Tibial artery (tissue), 4 donors: ENCODE measurements at regions not wholly inside any gene's neighbourhood (a gene's known extent, or its start where the extent isn't known, plus 50 kb on each side); places are given as distances from the start of the nearest gene placed in this dataset.
A peak's percentile ranks its signal among the peaks of the same experiment; 100 is the strongest.
"Not testable (repeated sequence)": the region's sequence is repeated elsewhere in the genome, so short reads cannot be mapped to it uniquely, and the experiment has no call there.

Experiments
- DNase-seq, 2 donors: peaks; one replicate each; pipeline ENCODE4 v3.0.0-alpha.2; 2019
- H3K27ac ChIP-seq, 2 donors: fragments of 200-600 bp; sonication (generic) in 1 of 2; 1 replicate in 1 of 2; 2 replicates in 1 of 2; pipeline ENCODE4 v1.5.1; 2018 to 2019; ENCODE audit warnings: mild to moderate bottlenecking in 1 of 2
- H3K27me3 ChIP-seq, 2 donors: fragments of 200-600 bp; sonication (generic) in 1 of 2; one replicate each; pipeline versions ENCODE4 v1.5.1 to v1.6.0; 2016 to 2019
- H3K36me3 ChIP-seq, 3 donors: fragments of 200-600 bp; sonication (generic) in 2 of 3; one replicate each; pipeline ENCODE4 v1.5.1; 2016 to 2019; ENCODE audit warnings: mild to moderate bottlenecking in 2 of 3
- H3K4me1 ChIP-seq, 4 donors: fragments of 200-600 bp; sonication (generic) in 2 of 4; 1 replicate in 3 of 4; 2 replicates in 1 of 4; pipeline ENCODE4 v1.5.1; 2016 to 2019
- H3K4me3 ChIP-seq, 2 donors: fragments of 200-600 bp; sonication (generic) in 1 of 2; 1 replicate in 1 of 2; 2 replicates in 1 of 2; pipeline ENCODE4 v1.5.1; 2018 to 2019; ENCODE audit warnings: mild to moderate bottlenecking in 2 of 2
- H3K9me3 ChIP-seq, 3 donors: fragments of 200-600 bp; sonication (generic) in 1 of 3; one replicate each; pipeline ENCODE4 v1.5.1; 2016 to 2019
- intact Hi-C: fragments of 100-400 bp; cut with DNase I; formaldehyde crosslinking; loops from one replicate; pipeline ENCODE4 v1.15.0; 2023; ENCODE audit warnings: low total_unique reads
- TF ChIP-seq, protein P1 (sequence below), 2 experiments: fragments of 200-600 bp in 1 of 2; fragments of 450-650 bp in 1 of 2; IDR thresholded peaks; one replicate each; pipeline ENCODE4 v1.5.1; 2017 to 2019; ENCODE audit warnings: antibody characterized with exemption in 2 of 2, mild to moderate bottlenecking in 1 of 2, moderate library complexity in 1 of 2

DNA sequence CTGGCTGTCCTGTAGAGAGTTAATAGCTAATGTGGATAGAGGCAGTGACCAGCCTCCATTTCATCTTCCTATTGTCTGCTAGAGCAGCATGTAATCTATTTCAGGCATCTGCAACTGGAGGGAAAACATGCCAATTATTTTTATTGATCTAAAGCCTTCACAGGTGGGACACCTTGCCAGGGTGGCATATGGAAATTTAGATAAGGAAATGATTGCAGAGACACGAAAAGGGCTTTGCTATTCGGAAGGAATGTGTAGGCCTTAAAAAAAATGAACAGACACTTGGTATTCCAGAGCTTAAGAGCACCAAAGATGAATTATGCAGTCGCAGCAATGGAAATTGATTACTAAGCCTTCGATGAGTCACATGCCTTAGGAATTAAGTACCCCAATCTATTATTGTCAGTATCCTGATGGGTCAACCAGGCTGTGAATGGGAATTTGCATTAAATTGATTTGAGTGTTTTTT, 454.7 kb downstream of the SQOR start:
- Histone ChIP-seq H3K36me3 (no peaks in the 10 kb centered on the region), H3K4me1 (no peaks in the 10 kb centered on the region), H3K4me3 (no peak overlapping the region), H3K27me3 (no peaks in the 10 kb centered on the region), H3K9me3 (no peaks in the 10 kb centered on the region), H3K27ac (no peak overlapping the region)
- DNase-seq: no peak
- intact Hi-C loops: no loop called here
- TF ChIP-seq, protein P1, sequence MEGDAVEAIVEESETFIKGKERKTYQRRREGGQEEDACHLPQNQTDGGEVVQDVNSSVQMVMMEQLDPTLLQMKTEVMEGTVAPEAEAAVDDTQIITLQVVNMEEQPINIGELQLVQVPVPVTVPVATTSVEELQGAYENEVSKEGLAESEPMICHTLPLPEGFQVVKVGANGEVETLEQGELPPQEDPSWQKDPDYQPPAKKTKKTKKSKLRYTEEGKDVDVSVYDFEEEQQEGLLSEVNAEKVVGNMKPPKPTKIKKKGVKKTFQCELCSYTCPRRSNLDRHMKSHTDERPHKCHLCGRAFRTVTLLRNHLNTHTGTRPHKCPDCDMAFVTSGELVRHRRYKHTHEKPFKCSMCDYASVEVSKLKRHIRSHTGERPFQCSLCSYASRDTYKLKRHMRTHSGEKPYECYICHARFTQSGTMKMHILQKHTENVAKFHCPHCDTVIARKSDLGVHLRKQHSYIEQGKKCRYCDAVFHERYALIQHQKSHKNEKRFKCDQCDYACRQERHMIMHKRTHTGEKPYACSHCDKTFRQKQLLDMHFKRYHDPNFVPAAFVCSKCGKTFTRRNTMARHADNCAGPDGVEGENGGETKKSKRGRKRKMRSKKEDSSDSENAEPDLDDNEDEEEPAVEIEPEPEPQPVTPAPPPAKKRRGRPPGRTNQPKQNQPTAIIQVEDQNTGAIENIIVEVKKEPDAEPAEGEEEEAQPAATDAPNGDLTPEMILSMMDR (IDR thresholded peaks at IDR 0.05): no peak

DNA sequence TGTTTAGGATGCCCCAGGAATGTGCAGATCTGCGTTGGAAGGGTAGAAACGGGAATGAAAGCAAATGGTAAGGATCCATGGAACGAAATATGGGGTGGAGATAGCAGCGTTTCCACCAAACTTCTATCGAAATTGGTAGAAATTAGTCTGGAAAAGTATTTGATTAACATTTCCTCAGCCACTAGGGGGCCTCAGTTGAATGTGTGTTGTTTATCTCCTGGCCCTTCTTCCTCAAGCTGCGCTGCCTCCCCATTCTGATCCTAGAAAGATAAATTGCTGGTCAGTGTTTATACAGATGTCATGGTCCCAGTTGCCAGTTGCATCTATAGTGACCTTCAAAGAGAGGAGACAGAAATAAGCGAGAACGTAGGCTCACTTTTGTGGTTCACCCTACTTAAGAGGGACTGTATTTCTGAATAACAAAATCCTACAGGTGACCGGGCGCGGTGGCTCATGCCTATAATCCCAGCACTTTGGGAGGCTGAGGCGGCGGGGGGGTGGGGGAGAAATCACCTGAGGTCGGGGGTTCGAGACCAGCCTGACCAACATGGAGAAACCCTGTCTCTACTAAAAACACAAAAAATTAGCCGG, 457.1 kb downstream of the SQOR start:
- DNase-seq: no peak
- no peaks in the 10 kb centered on the region for H3K36me3 ChIP-seq
- no peak overlapping the region for H3K4me3 ChIP-seq
- intact Hi-C loops: no loop called here
- no peak overlapping the region for H3K27ac ChIP-seq
- no peaks in the 10 kb centered on the region for H3K27me3 ChIP-seq
- TF ChIP-seq, protein P1 (IDR thresholded peaks at IDR 0.05): peak in 1 of 2 experiments; percentile 13
- H3K4me1 ChIP-seq: no peaks in the 10 kb centered on the region
- H3K9me3 ChIP-seq: no peaks in the 10 kb centered on the region

DNA sequence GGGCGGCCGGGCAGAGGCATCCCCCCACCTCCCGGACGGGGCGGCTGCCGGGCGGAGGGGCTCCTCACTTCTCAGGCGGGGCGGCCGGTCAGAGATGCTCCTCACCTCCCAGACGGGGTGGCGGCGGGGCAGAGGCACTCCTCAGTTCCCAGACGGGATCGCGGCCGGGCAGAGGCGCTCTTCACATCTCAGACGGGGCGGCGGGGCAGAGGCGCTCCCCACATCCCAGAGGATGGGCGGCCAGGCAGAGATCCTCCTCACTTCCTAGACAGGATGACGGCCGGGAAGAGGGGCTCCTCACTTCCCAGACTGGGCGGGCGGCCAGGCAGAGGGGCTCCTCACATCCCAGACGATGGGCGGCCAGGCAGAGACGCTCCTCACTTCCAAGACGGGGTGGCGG, 463.2 kb downstream of the SQOR start:
- H3K4me1 ChIP-seq, DNase-seq, H3K4me3 ChIP-seq, H3K27me3 ChIP-seq, intact Hi-C loops, H3K36me3 ChIP-seq, H3K9me3 ChIP-seq, H3K27ac ChIP-seq: not testable (repeated sequence)

DNA sequence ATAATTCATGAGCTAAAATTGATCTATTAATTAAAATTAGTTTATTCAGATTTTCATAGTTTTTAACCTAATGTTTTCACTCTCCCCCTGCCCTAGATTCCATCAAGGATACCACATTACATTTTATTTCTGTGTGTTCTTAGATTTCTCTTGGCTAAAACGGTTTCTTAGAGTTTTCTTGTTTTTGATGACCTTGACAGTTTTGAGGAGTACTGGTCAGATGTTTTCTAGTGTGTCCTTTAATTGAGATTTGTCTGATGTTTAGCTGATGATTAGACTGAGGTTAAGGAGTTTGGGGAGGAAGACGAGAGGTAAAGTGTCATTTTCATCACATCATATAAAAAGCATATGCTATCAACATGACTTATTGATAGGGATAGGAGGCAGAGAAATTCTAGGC, 475.9 kb downstream of the SQOR start:
- Histone ChIP-seq H3K4me1 (no peaks in the 10 kb centered on the region), H3K27ac (no peak overlapping the region), H3K4me3 (no peak overlapping the region), H3K9me3 (no peaks in the 10 kb centered on the region), H3K36me3 (no peaks in the 10 kb centered on the region), H3K27me3 (no peaks in the 10 kb centered on the region)
- intact Hi-C loops: no loop called here
- no peak for DNase-seq
- TF ChIP-seq, protein P1 (IDR thresholded peaks at IDR 0.05): no peak

DNA sequence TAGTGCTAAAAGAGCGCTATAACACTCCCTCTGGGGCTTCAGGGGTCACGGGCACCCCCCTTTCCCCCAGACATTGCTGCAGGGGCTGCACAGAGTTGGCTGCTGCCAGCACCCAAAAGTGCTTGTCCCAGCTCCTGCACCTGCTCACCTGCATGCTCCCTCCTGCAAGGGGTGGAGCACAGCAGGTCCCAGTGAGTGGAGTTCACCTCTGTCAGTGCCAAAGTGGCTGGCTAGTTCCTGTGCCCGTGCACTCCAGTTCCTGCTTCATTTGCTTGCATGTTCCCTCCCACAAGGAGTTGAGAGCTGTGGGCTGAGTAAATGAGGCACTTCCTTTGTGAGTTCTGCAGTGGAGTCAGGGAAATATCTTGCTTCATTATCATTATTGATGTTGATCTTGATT, 476.9 kb downstream of the SQOR start:
- Histone ChIP-seq H3K36me3 (no peaks in the 10 kb centered on the region), H3K4me3 (no peak overlapping the region), H3K27me3 (no peaks in the 10 kb centered on the region), H3K27ac (no peak overlapping the region), H3K9me3 (no peaks in the 10 kb centered on the region), H3K4me1 (no peaks in the 10 kb centered on the region)
- intact Hi-C loops: no loop called here
- TF ChIP-seq, protein P1 (IDR thresholded peaks at IDR 0.05): no peak
- no peak for DNase-seq

DNA sequence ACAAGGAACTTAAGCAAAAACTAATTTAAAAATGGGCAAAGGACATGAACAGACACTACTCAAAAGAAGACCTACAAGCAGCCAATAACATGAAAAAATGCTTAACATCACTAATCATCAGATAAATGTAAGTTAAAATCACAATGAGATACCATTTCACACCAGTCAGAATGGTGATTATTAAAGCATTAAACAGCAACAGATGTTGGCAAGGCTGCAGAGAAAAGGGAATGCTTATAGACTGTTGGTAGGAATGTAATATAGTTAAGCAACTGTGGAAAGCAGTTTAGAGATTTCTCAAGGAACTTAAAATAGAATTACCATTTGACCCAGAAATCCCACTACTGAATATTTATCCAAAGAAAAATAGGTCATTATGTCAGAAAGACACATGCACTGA, 482.2 kb downstream of the SQOR start:
- TF ChIP-seq, protein P1 (IDR thresholded peaks at IDR 0.05): no peak
- no peaks in the 10 kb centered on the region for H3K9me3 ChIP-seq
- intact Hi-C loops: loop anchor here (5.0 kb wide), 1 partner anchor 50 kb away; no protein-coding TSS in a partner anchor
- H3K36me3 ChIP-seq: no peaks in the 10 kb centered on the region
- H3K27me3 ChIP-seq: no peaks in the 10 kb centered on the region
- H3K4me3 ChIP-seq: no peak overlapping the region
- no peaks in the 10 kb centered on the region for H3K4me1 ChIP-seq
- no peak for DNase-seq
- H3K27ac ChIP-seq: no peak overlapping the region
